ENCODE measurements at regions not wholly inside any gene's neighbourhood (a gene's known extent, or its start where the extent isn't known, plus 50 kb on each side); places are given as distances from the start of the nearest gene placed in this dataset.

DNA sequence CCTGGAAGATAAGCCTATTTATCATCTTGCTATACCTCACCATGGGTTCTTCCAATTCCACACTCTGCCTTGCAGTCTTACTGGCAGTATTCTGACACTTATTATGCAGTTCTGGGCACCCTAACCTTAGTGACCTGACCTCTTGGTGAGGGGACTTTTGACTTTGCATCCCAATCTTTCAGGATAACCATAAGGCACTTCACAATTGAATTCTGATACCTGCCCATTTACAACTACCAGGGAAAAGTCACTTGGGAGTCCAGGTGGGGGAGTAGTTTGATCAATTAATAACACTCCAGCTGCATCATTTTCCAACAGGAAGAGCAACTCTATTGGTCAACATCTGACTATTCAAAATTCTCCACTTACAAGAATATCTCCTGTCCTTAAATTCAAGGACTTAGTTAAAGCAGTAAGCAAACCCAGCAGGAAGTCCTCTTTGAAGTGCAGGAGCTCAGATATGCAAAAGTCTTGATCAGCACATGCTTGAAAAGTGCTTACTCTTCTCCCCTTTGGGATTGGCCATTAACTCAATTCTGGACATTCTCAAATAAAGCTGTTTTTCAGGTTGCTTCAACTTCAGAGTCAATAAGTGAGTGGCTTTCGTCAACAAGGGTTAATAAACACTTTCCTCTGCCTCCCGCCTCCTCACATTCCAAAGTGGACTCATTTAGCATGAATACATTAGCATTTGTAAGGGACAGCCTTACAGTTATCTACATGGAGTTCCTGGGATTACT lies 177.4 kb upstream of the NRIP1 start:
- DNase-seq (ENCODE audit: low spot score): no peak

DNA sequence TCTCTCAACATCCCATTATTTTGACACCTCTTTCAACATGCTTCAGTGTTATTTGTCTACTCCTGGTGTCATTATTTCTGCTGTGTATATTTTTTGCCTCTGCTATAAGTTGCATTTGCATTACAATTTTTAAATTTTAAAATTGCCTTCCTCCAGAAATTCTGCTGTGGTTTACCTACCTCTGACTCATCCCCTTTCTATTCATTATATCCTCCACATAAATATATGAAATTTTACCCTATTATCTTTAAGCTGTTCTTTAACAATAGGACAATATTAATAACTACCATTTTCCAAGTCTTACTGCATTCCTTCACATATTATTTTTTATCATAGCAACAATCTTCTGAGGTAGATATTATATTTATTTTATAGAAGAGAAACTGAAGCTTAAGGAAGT lies 178.1 kb upstream of the NRIP1 start:
- DNase-seq (ENCODE audit: low spot score): no peak

DNA sequence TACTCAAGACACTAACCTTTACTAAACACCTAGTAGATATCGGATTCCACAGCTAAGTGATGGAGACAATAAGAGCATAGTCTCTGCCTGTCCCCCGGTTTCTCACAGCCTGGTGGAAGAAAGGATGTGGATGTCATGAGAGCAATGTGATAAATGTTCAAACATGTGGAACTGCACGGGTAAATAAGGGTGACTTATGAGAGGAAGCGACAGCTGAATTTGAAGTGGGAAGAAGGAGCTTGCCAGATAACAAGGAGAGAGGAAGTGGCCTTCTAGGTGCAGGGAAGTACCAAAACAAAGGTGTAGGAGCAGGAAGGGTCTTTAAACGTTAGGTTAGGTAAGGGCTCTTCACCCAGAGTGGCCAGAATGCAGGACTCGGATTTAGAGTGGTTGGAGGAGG lies 178.6 kb upstream of the NRIP1 start:
- DNase-seq (ENCODE audit: low spot score): no peak

DNA sequence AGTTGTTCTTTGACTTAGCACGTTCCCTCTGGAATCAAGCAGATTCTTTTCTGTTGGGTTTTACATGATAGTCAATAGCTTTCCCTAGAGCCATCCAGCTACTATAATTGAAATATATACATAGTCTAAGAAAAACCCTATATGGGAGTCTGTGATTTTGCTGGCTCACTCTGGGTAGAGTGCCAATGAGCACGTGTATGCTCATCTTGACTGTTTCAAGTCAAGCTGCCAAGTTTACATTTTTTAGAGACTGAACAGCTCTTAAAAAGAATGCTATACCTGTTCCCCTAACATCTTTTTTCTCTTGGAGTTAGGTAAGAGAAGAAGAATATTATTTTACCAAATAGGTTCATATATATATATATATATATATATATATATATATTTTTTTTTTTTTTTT lies 182.8 kb upstream of the NRIP1 start:
- no peak for DNase-seq (ENCODE audit: low spot score)

DNA sequence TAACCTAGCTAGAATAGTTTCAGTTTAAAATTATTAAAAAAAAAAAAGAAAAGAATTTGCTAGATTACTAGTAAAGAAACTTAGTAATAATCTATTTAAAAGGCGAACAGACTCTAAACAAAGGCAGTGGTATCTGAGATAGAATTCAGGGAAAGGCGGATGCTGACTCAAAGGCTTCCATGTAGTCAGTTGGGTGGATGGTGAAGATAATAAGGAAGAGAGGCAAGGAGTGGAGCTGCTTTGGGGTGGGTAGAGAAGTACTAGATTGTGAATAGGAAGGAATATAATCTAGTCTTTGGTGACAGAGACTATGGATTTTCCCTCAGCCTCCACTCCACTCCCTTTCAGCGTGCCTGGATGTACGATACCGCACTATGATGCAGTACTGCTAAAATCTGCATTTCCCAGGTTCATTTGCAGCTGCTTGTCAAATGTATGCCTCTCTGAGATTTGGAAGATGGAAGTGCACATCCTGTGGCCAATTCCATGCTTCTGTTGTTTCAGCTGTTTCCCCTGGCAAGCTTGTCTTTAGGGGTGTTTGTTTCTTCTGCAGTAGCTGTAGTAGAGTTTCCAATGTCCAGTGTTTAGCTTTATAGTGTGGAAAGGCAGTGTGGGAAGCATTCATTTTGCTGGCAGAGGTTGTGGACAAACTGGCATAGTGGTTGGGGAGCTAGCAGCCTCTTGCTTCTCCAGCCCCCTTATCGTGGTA lies 184.6 kb upstream of the NRIP1 start:
- no peak for DNase-seq (ENCODE audit: low spot score)

DNA sequence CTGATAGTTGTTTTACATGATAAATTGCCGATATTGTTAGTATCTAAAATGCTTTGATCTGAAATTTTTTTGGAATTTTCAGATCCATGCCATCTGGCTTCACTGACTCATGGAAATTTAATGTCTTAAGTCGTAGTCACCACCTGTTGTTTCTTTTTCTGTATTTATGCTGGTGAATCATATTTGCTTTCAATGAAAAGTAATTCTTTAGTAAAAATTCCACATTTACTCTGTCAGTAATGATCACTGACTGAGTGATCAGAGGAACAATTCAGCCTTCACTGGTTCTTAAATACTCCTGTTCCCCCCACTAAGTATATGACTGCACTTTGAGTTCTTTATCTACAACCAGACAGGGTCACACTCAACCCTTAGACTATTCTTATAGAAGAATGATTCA lies 185.6 kb upstream of the NRIP1 start:
- DNase-seq (ENCODE audit: low spot score): no peak

DNA sequence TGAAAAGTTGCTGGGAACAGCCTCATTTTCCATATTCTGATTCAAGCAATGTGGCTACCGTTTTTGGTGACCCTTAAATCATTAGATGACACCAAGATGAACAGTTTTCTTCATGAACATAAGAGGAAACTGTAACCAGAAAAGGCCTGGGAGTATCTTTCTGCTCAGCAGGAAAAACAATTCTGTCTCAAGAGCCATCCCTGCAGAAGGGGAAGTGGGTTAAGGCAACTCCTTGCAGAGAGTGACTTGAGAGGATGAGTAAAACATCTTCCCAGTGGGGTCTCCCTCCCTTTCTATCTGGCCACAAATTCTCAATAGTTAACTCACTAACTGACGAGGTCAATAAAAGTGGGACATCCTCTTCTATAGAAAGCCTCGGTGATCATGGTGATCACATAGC lies 187.6 kb upstream of the NRIP1 start:
- no peak for DNase-seq (ENCODE audit: low spot score)

DNA sequence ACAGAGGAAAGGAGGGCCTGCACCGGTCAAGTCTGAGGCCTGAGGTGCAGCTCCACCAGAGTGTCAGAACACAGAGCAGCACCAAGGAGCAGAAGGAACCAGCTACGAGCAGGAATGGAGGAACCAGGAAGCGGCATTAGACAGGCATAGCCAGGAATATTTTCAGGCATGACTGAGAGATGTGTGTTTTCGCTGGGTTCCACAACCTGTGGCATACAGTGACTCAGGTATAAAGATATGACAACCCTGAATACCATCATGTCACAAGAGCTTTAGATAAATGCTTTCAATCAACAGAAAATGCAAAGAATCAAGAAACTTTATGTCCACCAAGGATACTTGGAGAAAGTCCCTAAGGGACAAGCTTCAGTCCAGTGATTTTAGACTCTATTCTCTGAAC lies 189.3 kb upstream of the NRIP1 start:
- DNase-seq (ENCODE audit: low spot score): no peak

DNA sequence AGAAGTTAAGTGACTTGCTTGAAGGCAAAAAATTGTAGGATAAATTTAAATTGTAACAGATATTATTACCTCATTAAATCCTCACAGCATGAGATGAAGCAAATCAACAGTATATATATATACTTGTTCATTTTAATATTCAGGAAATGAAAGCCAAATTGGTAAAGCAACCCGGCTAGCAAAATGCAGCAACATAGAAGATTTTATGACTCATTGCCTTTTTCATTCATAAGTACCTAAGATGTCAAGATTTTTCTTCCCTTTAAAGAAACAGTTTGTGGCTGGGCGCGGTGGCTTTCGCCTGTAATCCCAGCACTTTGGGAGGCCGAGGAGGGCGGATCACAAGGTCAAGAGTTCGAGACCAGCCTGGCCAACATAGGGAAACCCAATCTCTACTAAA lies 190.5 kb upstream of the NRIP1 start:
- DNase-seq (ENCODE audit: low spot score): no peak

DNA sequence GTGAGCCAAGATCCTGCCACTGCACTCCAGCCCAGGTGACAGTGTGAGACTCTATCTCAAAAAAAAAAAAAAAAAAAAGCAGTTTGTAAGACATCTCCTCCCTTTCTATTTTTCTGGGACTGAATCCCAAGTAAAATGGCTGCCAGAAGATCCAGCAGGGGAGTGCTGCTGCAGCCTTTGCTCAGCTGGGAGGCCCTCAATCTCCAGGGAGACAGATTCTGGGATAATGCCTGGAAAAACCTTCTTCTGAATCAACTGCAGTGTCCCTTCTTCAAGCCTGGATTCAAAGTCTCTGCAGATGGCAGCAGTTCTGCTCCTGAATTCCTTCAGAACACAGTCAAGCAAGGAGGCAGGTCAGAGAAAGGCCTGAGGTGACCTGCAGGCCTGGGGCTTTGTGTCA lies 191.0 kb upstream of the NRIP1 start:
- no peak for DNase-seq (ENCODE audit: low spot score)

DNA sequence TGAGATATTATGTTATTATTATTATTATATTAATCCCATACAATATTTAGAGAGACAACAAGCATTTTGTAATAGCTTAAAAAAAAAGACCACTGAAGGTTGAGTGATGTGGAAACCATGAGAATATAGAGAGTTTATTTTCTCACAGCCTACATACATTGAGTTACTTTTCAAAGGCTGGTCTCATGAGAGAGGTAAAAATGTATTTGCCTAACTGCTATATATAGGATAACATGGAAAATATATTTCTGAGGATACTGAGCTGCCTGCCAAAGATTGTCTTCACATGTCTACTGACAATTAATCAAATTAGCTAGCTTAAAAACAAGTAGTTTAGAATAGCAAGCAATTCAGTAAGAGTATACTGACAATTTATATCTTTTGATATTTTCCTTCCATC lies 192.2 kb upstream of the NRIP1 start:
- DNase-seq (ENCODE audit: low spot score): no peak

DNA sequence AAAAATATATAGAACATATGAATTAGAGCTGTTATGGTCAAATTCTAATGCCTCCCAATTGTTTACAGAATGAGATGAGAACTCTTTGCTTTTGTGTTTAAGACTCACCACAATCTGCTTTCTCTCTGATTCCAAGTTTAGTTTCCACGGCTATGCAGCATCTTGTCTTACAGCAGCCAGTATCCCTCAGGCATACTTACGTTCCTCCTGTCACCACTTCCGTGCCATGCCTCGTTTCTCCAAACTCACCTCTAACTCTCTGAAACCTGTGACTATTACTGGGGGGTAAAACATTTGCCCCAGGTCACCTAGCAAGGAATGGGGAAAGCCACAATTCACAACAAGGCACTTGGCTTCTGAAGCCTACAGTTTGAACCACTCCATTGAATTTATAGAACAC lies 192.8 kb upstream of the NRIP1 start:
- DNase-seq (ENCODE audit: low spot score): no peak

DNA sequence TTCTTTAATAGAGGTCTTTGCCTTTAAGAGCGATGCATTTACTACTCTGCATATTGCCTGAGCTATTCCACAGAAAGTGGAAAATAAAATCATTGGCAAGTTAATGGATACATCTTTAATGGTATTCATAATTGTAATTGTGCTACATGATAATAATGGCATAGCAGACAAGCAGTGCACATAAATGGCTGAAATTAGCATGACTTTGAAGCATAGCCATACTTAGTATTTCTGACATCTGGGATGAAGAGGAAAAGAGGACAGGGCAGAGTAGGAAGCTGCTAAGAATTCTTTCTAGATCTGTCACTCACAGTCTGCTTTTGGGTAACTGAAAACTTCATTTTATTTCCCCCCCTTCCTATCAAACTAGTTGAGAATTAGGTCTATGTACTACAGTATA lies 195.0 kb upstream of the NRIP1 start:
- no peak for DNase-seq (ENCODE audit: low spot score)

DNA sequence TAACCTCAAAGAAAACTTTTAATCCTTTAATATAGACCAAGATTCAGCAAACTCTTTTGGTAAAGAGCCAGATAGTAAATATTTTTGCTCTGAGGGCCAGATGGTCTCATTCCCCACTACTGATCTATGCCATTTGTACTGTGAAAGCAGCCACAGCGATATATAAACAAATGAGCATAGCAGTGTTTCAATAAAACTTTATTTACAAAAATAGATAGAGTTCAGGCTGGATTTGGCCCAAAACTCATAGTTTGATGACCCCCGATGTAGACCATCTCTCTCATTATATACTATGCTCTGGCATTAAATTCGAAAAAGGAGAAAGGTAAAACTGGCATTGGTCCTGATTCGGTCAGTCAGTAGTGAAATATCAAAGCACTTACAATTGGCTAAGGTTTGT lies 195.8 kb upstream of the NRIP1 start:
- no peak for DNase-seq (ENCODE audit: low spot score)

DNA sequence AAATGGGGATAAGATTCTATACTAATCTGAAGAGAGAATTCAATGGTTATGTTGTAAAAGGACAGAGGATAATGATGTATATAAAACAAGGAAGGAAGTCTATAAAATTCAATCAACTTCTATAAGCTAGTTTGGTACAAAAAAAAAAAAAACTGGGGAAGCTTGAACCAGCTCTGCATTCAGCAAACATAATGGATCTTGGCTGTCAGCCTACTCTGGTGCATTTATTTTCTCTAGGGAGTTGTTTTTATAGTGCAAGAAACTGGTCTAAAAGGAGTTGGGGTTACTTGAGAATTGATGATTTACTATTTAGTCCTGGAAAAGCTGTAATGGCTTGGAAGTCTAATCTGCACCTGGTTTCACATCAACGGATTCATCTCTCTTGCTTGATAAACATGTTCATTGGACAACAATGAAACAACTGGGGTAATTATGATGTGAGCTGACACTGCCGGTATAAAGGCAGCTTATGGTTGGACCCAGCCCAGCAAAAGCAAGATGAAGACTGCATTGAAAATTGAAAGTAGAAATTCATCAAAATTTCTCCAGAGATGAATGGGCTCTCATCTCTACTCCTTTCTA lies 199.4 kb upstream of the NRIP1 start:
- DNase-seq (ENCODE audit: low spot score): no peak

DNA sequence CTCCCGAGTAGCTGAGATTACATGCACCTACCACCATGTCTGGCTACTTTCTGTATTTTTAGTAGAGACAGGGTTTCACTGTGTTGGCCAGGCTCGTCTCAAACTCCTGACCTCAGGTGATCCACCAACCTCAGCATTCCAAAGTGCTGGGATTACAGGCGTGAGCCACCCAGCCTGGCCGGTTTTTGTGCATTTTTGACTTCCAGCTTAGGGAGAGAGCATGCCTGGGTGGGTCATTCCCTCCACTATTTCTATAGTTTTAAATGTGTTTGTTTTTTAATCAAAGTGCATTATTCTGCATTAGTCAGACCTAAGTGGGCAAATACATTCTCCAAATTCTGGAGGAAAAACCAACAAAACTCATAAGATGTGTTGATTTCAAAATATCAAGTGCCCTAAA lies 207.4 kb upstream of the NRIP1 start:
- DNase-seq (ENCODE audit: low spot score): no peak

DNA sequence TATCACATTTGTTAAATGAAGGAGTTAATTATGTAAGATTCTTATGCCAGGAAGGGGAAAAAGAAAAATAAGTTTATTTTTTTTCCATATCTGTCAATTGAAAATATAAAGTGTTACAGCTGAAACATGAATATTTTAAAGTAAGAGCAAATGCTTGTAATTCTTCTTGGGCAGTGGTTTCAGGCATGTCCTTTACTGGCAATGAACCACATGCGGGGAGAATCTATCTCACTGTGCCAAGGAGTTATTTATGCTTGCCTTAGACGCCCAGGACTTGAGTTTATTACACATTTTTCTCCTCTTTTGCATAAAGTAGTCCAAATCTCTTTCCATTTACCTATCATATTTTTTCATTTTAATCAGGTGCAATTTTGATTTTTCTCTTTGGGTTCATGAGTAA lies 207.8 kb upstream of the NRIP1 start:
- no peak for DNase-seq (ENCODE audit: low spot score)

DNA sequence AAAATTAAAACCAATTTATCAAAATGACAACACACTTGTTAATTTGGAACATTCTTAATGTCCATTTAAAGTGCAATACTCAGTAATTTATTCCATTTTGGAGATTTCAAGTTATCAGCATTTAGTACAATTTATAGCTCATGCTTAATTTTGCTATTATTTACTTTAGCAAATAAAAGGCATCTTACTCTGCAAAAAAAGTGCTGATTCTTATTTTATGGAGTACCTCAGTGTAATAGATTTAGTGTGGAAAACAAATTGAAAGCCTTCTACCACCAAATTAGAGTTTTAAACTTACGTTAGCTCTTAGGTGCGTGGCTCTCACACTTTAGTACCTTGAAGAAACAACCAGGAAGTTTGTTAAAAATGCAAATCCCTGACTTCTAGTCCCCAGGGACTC lies 208.4 kb upstream of the NRIP1 start:
- no peak for DNase-seq (ENCODE audit: low spot score)

DNA sequence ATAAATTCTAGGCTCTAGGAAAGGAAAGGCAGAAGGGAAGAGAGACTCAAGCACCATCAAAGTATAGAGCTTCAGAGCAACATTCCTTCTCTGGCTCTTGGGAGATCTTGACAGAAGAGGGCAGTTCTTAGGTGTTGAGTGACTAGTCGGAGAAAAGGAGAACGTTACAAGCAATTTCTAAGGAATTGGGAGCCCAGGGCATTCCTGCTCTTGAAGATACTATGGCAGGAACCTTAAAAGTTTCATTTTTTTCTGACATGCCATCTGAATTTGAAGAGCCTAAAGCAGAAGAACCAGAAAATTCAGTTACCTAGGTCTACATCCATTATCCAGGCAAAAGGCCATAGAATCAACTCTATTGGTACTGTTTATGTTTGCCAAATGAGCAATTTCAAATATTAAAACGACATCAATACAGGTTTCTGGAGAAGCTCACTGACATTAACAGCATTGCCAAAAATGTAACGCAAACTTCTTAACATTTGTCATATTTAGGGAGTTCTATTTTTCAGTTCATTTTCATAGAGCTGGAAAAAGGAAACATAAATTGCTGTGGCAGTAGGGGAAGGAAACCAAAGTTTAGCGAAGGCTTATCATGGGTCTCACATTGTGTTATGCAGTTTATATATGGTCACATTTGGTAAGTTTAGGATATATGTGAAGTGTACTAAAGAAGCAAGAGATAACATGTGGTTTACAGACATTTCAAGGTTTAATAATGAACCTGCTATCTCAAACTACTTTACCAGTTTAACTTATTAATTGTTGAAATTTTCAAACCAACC lies 210.1 kb upstream of the NRIP1 start:
- no peak for DNase-seq (ENCODE audit: low spot score)

DNA sequence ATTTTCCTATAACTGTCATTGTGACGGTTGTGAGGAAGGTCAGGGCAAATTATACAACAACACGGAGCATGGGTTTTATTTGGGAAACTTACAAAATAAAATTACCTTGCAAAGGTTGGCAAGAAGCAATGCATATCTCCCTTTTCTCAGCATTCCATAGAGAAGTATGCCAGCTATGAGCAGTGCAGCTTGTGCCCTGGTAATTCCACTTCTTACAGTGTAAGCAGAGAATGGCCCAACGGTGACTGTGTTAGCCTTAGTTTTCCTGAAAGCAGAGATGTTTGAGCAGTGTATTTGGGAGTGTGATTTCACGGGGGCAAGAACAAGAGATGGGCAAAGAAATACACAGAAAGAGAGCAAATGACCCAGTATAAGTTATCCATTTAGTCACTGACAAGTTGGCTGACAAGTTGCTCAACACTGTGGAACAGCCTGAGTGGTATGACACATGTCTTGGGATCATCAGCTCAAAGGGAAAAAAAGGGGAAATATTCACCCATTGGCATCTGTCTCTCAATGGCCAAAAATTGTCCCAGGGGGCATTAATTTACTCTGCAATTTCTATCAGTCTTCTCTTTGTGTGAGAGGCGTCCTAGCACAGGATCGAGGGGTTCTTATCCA lies 210.9 kb upstream of the NRIP1 start:
- DNase-seq (ENCODE audit: low spot score): no peak

DNA sequence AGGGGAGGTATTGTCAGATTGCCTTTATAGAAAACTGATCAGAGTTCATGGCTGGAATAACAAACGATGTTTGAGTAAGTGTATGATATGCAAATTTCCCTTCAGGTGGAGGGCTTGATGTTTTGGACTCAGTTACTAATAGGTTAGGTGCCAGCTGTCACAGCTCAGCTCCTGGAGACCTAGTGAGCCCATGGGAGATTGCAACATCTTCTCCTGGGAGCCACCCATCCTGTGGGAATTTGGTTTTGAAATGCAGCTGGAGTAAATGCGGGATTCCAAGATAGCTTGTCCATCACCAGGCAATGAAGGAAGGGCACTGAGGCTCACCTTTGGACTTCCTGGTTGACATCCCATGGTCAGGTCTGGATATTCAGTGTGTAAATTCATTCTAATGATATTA lies 211.4 kb upstream of the NRIP1 start:
- no peak for DNase-seq (ENCODE audit: low spot score)

DNA sequence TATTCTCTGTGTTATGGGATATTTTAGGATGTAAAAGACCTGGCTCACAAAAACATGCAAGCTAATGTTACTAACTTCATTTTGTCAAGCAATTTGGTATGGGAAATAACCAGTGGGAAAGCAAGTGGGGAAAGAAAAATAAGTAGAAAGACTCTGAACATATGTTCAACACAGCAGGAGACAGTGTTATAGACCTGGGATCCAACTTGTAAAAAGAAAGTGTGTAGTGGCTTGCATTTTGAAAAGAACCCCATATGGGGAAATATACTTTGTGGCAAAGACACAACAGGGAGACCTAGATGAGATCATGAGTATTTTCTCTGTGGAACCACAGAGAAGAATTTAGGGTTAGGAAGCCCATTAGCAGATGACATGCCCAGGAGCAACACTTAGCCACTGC lies 212.7 kb upstream of the NRIP1 start:
- no peak for DNase-seq (ENCODE audit: low spot score)
